Loucy (cell line): ENCODE measurements at regions not wholly inside any gene's neighbourhood (a gene's known extent, or its start where the extent isn't known, plus 50 kb on each side); places are given as distances from the start of the nearest gene placed in this dataset.

Source experiments
- H2AFZ ChIP-seq: fragments of 200-600 bp; sonication (generic); 2 replicates; pipeline ENCODE4 v1.6.0; 2016; ENCODE audit warnings: antibody characterized with exemption, mild to moderate bottlenecking, low read length, moderate library complexity
- H3F3A ChIP-seq: fragments of 200-600 bp; 2 replicates; pipeline ENCODE4 v1.6.0; 2016; ENCODE audit warnings: antibody characterized with exemption, low read depth, mild to moderate bottlenecking
- H3K27me3 ChIP-seq: fragments of 200-600 bp; sonication (generic); 2 replicates; pipeline ENCODE4 v1.6.1; 2014; ENCODE audit warnings: low read length, mild to moderate bottlenecking; ENCODE audit not compliant: insufficient read depth, poor library complexity, severe bottlenecking
- H3K36me3 ChIP-seq: fragments of 200-600 bp; sonication (generic); 2 replicates; pipeline ENCODE4 v1.6.1; 2016; ENCODE audit warnings: low read length; ENCODE audit not compliant: insufficient read depth
- H3K4me1 ChIP-seq: fragments of 200-600 bp; sonication (generic); 2 replicates; pipeline ENCODE4 v1.5.1; 2014; ENCODE audit warnings: low read length, mild to moderate bottlenecking; ENCODE audit not compliant: insufficient read depth, poor library complexity, severe bottlenecking
- H3K4me2 ChIP-seq: fragments of 200-600 bp; sonication (generic); 2 replicates; pipeline ENCODE4 v1.6.0; 2014; ENCODE audit warnings: antibody characterized with exemption, low read length, low read depth, mild to moderate bottlenecking; ENCODE audit not compliant: poor library complexity, severe bottlenecking
- H3K4me3 ChIP-seq: fragments of 200-600 bp; sonication (generic); 2 replicates; pipeline ENCODE4 v1.5.1; 2014; ENCODE audit warnings: low read length, mild to moderate bottlenecking, mixed read lengths; ENCODE audit not compliant: poor library complexity, severe bottlenecking
- H3K79me2 ChIP-seq: fragments of 200-600 bp; sonication (generic); 2 replicates; pipeline ENCODE4 v1.6.1; 2014; ENCODE audit warnings: low read length; ENCODE audit not compliant: insufficient read depth
- H3K9ac ChIP-seq: fragments of 200-600 bp; sonication (generic); 2 replicates; pipeline ENCODE4 v1.6.0; 2014; ENCODE audit warnings: mild to moderate bottlenecking, low read depth, low read length, moderate library complexity; ENCODE audit not compliant: poor library complexity, severe bottlenecking
- H3K9me2 ChIP-seq: fragments of 200-600 bp; sonication (generic); replicated peaks from 2 replicates; pipeline ENCODE4 v1.6.1; 2016; ENCODE audit warnings: low read depth, low read length, mixed read lengths
- H3K9me3 ChIP-seq: fragments of 200-600 bp; sonication (generic); 2 replicates; pipeline ENCODE4 v1.6.1; 2014; ENCODE audit warnings: mild to moderate bottlenecking, antibody characterized with exemption, low read length, low read depth; ENCODE audit not compliant: insufficient read depth
- H4K20me1 ChIP-seq: fragments of 200-600 bp; sonication (generic); 2 replicates; pipeline ENCODE4 v1.6.0; 2014; ENCODE audit warnings: antibody characterized with exemption, low read length, mild to moderate bottlenecking; ENCODE audit not compliant: insufficient read depth, poor library complexity, severe bottlenecking
- CTCF ChIP-seq: fragments of 200-600 bp; sonication (generic); conservative IDR thresholded peaks from 2 replicates; pipeline ENCODE4 v1.5.1; 2014; ENCODE audit warnings: mild to moderate bottlenecking, antibody characterized with exemption, low read length
- EZH2phosphoT487 ChIP-seq: fragments of 200-600 bp; IDR thresholded peaks from 2 replicates; pipeline ENCODE4 v1.6.1; 2018; ENCODE audit warnings: antibody characterized with exemption, mild to moderate bottlenecking, moderate library complexity, borderline replicate concordance

GRCh38 chr14:42459171-42459685, 852.6 kb downstream of the LRFN5 start:
- Histone ChIP-seq H3K36me3 (no peaks in the 10 kb centered on the region), H3K4me3 (no peak overlapping the region), H3K27me3 (no peaks in the 10 kb centered on the region), H3K9me3 (no peaks in the 10 kb centered on the region), H3F3A (no peaks in the 10 kb centered on the region), H3K4me2 (no peak overlapping the region), H3K9ac (no peak overlapping the region), H3K4me1 (no peaks in the 10 kb centered on the region), H4K20me1 (no peaks in the 10 kb centered on the region), H3K9me2 (no peaks in the 10 kb centered on the region), H3K79me2 (no peaks in the 10 kb centered on the region), H2AFZ (no peak overlapping the region)
- no peak for TF ChIP-seq EZH2phosphoT487
- TF ChIP-seq CTCF, result no peak

GRCh38 chr14:42441615-42442014, 834.9 kb downstream of the LRFN5 start:
- H3K9me2 ChIP-seq, result no peaks in the 10 kb centered on the region

GRCh38 chr14:42437809-42438208, 831.1 kb downstream of the LRFN5 start:
- H3K9me3 ChIP-seq, result no peaks in the 10 kb centered on the region
- no peak overlapping the region for H3K4me2 ChIP-seq
- TF ChIP-seq EZH2phosphoT487, result no peak
- no peak for TF ChIP-seq CTCF
- no peaks in the 10 kb centered on the region for H4K20me1 ChIP-seq
- no peaks in the 10 kb centered on the region for H3K9me2 ChIP-seq
- H3K27me3 ChIP-seq, result no peaks in the 10 kb centered on the region
- no peak overlapping the region for H3K4me3 ChIP-seq
- H3K9ac ChIP-seq, result no peak overlapping the region
- no peaks in the 10 kb centered on the region for H3K79me2 ChIP-seq
- H3K36me3 ChIP-seq, result no peaks in the 10 kb centered on the region
- no peaks in the 10 kb centered on the region for H3K4me1 ChIP-seq
- no peak overlapping the region for H2AFZ ChIP-seq
- no peaks in the 10 kb centered on the region for H3F3A ChIP-seq

More at GRCh38 chr14:42441615-42442014, 834.9 kb downstream of the LRFN5 start:
- no peak overlapping the region for H3K9ac ChIP-seq
- no peaks in the 10 kb centered on the region for H3K4me1 ChIP-seq
- TF ChIP-seq CTCF (no peak), EZH2phosphoT487 (no peak)
- no peak overlapping the region for H2AFZ ChIP-seq
- H3K27me3 ChIP-seq, result no peaks in the 10 kb centered on the region
- no peaks in the 10 kb centered on the region for H3K36me3 ChIP-seq
- H3K79me2 ChIP-seq, result no peaks in the 10 kb centered on the region
- no peaks in the 10 kb centered on the region for H4K20me1 ChIP-seq
- H3K4me2 ChIP-seq, result no peak overlapping the region
- H3K4me3 ChIP-seq, result no peak overlapping the region
- H3F3A ChIP-seq, result no peaks in the 10 kb centered on the region
- no peaks in the 10 kb centered on the region for H3K9me3 ChIP-seq
